ENCODE measurements at regions not wholly inside any gene's neighbourhood (a gene's known extent, or its start where the extent isn't known, plus 50 kb on each side); places are given as distances from the start of the nearest gene placed in this dataset.

GRCh38 chr2:12412898-12413305 is 303.8 kb upstream of the TRIB2 start:
- TF ChIP-seq TAF1 (IDR thresholded peaks at IDR 0.05; ENCODE audit: low read depth, low read length): no peak
- TF ChIP-seq POLR2A (IDR thresholded peaks at IDR 0.05; ENCODE audit: low read depth, low read length): no peak
- no peak for TF ChIP-seq POLR2AphosphoS5 (IDR thresholded peaks at IDR 0.05; ENCODE audit: low read depth, low read length)
- peak; percentile 59 for TF ChIP-seq SPI1 (IDR thresholded peaks at IDR 0.05; ENCODE audit: low read depth, low read length)
- TF ChIP-seq POU2F2 (IDR thresholded peaks at IDR 0.05; ENCODE audit: low read depth, low read length): no peak
